Testis (tissue), 2 donors: ENCODE measurements at regions not wholly inside any gene's neighbourhood (a gene's known extent, or its start where the extent isn't known, plus 50 kb on each side); places are given as distances from the start of the nearest gene placed in this dataset.

Experiments
- DNase-seq: peaks from one replicate; pipeline ENCODE4 v3.0.0-alpha.2; 2019
- H3K27ac ChIP-seq, 2 donors: fragments of 200-600 bp; sonication (generic); one replicate each; pipeline ENCODE4 v1.5.1; 2019
- H3K27me3 ChIP-seq: fragments of 200-600 bp; sonication (generic); one replicate; pipeline ENCODE4 v1.5.1; 2019
- H3K36me3 ChIP-seq: fragments of 200-600 bp; sonication (generic); one replicate; pipeline ENCODE4 v1.5.1; 2017; ENCODE audit warnings: low read depth; ENCODE audit errors: missing control alignments
- H3K4me1 ChIP-seq: fragments of 200-600 bp; sonication (generic); one replicate; pipeline ENCODE4 v1.5.1; 2019
- H3K4me3 ChIP-seq, 2 donors: fragments of 200-600 bp; sonication (generic); one replicate each; pipeline ENCODE4 v1.5.1; 2017 to 2019
- H3K9me3 ChIP-seq: fragments of 200-600 bp; sonication (generic); one replicate; pipeline ENCODE4 v1.5.1; 2017
- POLR2A ChIP-seq: fragments of 450-650 bp; IDR thresholded peaks from one replicate; pipeline ENCODE4 v1.6.1; 2017; ENCODE audit warnings: antibody characterized with exemption, mild to moderate bottlenecking, moderate library complexity
- WGBS, 2 donors: methylation state at CpG; one replicate each; pipeline ENCODE4 v1.1.5; 2018; 5-methylcytosine and 5-hydroxymethylcytosine counted together
- intact Hi-C: fragments of 100-400 bp; cut with DNase I; formaldehyde crosslinking; loops from one replicate; pipeline ENCODE4 v1.15.1; 2023; ENCODE audit warnings: low total_unique reads
- TF ChIP-seq, protein P1 (sequence below), 3 experiments: fragments of 450-650 bp in 2 of 3; fragments of 200-600 bp in 1 of 3; sonication (generic) in 1 of 3; IDR thresholded peaks; one replicate each; pipeline ENCODE4 v1.5.1; 2016 to 2019; ENCODE audit warnings: antibody characterized with exemption in 3 of 3, mild to moderate bottlenecking in 2 of 3, moderate library complexity in 1 of 3

DNA sequence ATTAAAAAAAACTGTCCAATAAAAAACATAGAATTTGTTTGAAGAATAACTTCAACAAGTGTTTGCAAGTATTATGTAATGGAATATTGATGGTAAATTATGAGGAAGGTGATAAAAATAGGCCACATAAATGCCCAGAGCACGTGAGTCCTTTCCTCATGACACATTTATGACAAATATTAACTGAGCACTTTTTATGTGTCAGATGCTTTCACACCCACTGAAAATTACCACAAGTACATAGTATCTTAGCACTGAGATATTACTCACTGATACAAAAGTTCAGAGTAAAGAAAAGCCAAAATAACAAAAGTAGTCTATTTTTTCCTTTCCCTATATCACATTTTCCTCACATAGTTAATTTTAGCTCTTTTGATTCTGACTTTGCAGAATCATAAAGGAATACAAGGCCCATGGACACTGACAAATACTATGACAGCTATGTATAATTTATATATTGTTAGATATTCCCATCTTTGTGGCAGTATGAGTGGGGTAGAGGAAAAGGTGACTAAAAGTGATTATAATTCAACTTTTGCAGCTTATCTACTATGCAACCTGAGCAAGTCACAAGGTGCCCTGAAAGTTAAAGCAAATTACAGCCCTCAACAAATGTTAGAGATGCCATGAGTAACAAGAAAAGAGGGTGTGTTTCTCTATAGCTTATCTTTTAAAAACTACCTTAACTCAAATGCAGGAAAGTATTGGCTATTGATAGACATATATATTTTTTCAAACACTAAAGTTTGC lies 80.7 kb downstream of the RBMY1D start:
- no peak for DNase-seq
- no peak for TF ChIP-seq POLR2A
- TF ChIP-seq, protein P1, sequence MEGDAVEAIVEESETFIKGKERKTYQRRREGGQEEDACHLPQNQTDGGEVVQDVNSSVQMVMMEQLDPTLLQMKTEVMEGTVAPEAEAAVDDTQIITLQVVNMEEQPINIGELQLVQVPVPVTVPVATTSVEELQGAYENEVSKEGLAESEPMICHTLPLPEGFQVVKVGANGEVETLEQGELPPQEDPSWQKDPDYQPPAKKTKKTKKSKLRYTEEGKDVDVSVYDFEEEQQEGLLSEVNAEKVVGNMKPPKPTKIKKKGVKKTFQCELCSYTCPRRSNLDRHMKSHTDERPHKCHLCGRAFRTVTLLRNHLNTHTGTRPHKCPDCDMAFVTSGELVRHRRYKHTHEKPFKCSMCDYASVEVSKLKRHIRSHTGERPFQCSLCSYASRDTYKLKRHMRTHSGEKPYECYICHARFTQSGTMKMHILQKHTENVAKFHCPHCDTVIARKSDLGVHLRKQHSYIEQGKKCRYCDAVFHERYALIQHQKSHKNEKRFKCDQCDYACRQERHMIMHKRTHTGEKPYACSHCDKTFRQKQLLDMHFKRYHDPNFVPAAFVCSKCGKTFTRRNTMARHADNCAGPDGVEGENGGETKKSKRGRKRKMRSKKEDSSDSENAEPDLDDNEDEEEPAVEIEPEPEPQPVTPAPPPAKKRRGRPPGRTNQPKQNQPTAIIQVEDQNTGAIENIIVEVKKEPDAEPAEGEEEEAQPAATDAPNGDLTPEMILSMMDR (IDR thresholded peaks at IDR 0.05) = no peak
- Histone ChIP-seq H3K9me3 (no peaks in the 10 kb centered on the region), H3K4me3 (no peak overlapping the region), H3K27ac (no peak overlapping the region), H3K4me1 (no peaks in the 10 kb centered on the region), H3K27me3 (no peaks in the 10 kb centered on the region), H3K36me3 (no peaks in the 10 kb centered on the region)
- 33 to 35% methylated on average over 1 of the region's 1 CpG for WGBS, 2 donors
- intact Hi-C loops = no loop called here

DNA sequence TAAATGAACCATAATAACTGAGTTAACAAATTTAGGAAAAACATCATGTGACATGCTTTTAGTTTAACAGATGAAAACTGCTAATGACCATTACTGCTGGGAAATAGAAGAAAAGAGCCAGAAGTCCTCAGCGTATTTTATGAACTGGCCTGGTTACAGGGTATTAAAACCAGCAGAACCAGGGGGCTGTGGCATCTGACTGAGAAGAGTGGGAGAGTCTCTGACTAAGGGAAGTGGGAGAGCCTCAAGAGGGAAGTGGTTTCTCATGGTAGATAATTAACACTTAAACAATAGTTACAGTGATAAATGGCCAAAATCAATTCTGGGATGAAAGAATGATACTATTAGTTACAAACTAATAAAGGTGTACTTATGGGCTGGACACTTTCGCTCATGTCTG lies 79.8 kb downstream of the RBMY1D start:
- Histone ChIP-seq H3K9me3 (no peaks in the 10 kb centered on the region), H3K27me3 (no peaks in the 10 kb centered on the region), H3K36me3 (no peaks in the 10 kb centered on the region), H3K4me3 (no peak overlapping the region), H3K27ac (no peak overlapping the region), H3K4me1 (no peaks in the 10 kb centered on the region)
- no peak for DNase-seq
- intact Hi-C loops = no loop called here
- 64 to 65% methylated on average over 2 of the region's 2 CpGs for WGBS, 2 donors
- no peak for TF ChIP-seq POLR2A
- TF ChIP-seq, protein P1 (IDR thresholded peaks at IDR 0.05) = no peak

DNA sequence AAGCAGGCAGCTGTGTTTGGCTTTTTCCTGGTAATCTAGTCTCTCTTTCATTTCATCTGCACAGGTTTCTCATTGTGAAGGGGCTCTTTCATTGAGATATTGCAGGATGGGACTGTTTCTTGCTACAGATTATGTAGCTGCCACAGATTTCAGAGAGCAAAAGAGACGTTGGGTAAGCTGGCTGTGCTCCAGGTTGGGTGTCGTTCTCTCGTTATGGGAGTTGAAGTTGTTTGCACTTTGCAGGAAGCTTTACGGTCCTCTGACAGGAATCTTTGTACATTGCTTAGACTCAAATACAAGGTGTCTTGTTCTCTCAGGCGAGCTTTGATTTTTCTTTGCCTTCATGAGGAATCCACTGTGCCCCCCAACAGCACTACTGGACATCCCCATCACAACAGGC lies 72.4 kb downstream of the RBMY1D start:
- no peaks in the 10 kb centered on the region for H3K9me3 ChIP-seq
- no peaks in the 10 kb centered on the region for H3K4me1 ChIP-seq
- no peaks in the 10 kb centered on the region for H3K27me3 ChIP-seq
- H3K27ac ChIP-seq = no peak overlapping the region
- 26 to 75% methylated on average over 2 to 4 of the region's 5 CpGs for WGBS, 2 donors
- intact Hi-C loops = no loop called here
- TF ChIP-seq POLR2A = no peak
- TF ChIP-seq, protein P1 (IDR thresholded peaks at IDR 0.05) = no peak
- H3K36me3 ChIP-seq = no peaks in the 10 kb centered on the region
- no peak for DNase-seq
- H3K4me3 ChIP-seq = no peak overlapping the region

- intact Hi-C loops = no loop called here
- H3K27ac ChIP-seq = no peak overlapping the region
- H3K4me3 ChIP-seq = no peak overlapping the region
- no peaks in the 10 kb centered on the region for H3K36me3 ChIP-seq
- H3K27me3 ChIP-seq = no peaks in the 10 kb centered on the region
- DNase-seq = no peak
- 34 to 53% methylated on average over 2 to 3 of the region's 3 CpGs for WGBS, 2 donors
- no peaks in the 10 kb centered on the region for H3K9me3 ChIP-seq
- H3K4me1 ChIP-seq = no peaks in the 10 kb centered on the region
- TF ChIP-seq, protein P1 (IDR thresholded peaks at IDR 0.05) = no peak
- TF ChIP-seq POLR2A = no peak
These were observed 66.7 kb downstream of the RBMY1D start for GRCh38 chrY:21827593-21827992.
